Activated T-cell treated with anti-CD3 and anti-CD28 coated beads, Interleukin-2, amount 50 U/mL, for 1 hour (primary cell): ENCODE measurements at regions not wholly inside any gene's neighbourhood (a gene's known extent, or its start where the extent isn't known, plus 50 kb on each side); places are given as distances from the start of the nearest gene placed in this dataset.
"Not testable (repeated sequence)": the region's sequence is repeated elsewhere in the genome, so short reads cannot be mapped to it uniquely, and the experiment has no call there.

Experiments used
- DNase-seq: peaks from one replicate; pipeline ENCODE4 v3.0.0-alpha.2; 2020

DNA sequence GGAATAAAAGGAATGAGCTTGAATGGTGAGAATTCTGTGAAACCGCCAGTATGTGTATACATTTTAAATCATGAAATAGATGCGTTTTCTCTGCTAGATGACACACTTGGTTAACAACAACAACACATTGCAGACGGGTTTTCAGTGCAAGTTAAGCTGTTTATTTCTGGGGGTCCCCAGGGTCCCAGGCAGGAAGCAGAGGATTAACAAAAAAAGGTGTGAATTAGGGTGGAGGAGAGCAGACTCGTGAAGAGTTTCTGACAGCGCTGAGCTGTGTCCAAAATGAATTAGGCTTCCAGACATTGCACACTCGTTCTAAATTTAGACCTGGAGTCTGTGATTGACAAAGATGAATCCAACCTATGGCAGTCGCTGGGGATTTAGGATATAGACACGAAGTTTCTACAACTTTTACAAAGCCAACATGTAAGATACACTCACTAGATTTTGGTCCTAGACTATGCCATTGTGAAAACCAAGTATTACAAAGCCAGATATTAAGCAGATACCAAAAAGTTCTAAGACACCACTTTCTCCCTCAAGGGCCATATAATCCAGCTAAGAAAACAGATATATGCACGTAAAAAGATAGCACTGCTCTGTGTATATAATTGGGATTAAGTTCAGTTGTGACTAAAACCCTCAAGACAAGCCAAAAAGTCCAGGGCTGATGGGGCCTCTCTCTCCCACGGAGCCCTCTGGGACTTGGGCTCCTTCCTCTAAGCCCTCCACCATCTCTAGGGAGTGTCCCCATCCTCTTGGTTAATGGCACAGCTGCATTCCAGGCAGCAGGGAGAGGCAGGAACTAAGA lies 120.2 kb downstream of the ACAA2 start:
- DNase-seq = no peak

DNA sequence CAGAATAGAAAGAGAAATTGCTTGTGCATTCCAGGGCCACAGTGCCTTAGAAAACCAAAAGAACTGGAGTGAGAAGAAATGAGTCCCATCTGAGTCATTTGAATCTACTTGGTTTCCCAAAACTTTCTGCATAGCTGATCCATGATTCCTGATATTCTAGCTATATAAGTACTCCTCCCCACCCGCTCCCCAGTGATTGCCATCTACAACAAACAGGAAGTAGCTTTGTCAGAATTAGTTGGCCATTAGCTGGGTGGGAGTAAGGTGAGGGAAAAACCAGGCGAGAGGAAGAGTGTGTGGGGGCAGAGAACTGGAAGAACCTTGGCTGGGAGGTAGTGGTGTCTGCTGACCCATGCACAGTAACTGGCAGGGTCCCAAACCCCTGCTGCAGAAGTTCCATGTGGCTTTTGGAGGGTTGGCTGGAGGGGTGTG lies 122.1 kb downstream of the ACAA2 start:
- no peak for DNase-seq

DNA sequence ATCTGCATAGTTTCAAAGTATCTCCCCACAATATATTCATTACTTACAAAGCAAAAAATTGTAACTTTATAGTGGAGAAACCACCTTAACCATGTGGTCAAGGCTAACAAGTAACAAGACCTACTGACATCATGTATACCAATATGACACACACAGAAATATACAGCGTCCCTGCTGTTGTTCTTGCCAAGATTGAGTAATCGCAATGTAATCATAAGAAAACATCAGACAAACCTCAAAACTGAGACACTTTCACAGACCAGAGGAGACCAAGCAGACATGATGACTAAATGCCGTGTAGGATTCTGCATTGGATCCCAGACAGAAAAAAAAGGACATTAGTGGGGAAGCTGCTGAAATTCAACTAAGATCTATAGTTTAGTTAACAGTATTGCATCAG lies 123.0 kb downstream of the ACAA2 start:
- DNase-seq = no peak

DNA sequence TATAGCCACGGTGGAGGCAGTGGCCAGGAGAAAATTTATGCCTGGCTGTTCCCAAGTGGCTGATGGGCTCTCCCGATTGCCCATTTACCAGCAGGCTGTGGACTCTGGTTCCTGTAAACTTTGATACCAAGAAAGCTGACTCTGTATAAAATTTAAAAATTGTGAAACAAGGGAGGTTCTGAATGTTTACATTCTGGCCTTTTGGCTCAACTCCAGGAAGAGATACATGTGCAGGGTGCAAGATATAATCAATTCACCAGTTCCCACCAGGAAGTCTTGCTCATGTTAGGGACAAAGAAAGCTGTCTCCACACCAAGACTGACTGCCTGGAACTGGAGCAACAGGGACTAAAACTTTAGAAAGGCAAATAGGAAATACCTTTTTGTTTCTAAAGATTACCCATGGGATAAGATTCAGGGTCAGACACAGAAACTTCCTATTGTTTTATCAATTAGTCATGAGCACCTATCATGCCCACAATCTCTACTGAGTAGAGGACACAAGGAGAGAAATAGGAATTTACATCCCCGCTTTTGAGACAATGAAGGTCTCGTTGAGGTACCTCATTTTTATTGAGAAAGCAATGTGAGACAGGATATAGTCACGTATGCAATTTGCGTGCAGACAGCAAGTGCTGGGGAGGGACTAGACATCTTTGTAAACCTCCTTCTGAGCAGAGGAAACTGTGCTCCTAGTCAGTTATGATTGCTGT lies 123.5 kb downstream of the LIPG start:
- DNase-seq = no peak

DNA sequence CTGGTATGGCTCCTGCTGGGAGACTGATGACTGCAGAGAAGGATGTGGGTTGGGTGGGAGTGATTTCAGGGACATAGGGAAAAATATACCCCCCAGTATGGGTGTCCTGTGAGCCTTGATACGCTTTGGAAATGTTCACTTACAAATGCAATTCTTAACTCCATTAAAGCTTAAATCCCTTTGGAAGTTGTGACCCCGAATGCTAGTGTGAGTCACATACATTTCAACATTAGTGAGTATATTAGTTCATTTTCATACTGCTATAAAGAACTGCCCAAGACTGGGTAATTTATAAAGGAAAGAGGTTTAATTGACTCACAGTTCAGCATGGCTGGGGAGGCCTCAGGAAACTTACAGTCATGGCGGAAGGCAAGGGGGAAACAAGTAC lies 120.9 kb downstream of the LIPG start:
- not testable (repeated sequence) for DNase-seq

DNA sequence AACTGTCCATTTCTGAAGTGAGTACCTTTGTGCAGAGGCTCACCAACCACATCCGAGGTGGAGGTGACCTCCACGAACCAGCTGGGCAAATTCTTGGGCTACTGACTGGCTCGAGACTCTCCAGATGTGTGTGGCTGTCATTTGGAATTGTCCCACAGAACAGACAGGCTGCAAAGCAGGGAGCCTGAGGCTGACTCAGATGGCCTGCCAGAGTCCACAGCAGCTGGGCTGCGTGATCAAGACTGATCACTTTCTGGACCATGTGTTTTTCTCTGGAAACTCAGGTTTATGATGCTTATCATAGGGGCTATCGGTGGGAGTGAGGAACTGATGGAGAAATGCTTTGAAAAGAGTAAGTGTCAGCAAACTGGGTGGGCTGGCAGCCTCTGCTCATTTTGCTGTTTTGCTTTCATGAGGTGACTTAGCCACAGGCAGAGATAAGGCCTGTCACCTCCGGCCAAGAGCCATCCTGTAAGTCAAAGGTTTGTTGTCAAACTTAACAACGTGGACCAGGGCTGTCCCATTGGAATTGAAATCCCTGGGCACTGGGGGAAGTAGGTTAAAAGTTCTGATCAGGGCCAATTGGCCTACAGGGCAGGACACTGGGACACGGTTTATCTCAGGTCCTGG lies 120.4 kb downstream of the LIPG start:
- no peak for DNase-seq

DNA sequence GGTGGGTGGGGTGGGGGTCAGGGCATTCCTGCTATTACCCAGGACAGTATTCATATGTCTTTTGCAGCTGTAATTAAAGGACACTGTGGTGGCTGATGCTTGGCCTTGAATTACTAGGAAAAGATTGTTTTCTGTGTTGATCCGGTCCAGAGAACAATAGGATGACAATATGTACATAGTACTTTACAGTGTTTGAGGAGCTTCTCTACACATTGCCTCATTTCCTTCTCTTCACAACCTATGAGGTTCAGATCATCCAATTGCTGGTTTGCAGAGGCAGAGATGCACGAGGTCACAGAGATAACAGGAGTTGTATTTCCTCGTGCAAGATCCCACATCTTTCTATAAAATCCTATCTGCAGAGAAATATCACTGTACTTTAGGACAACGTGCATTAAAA lies 119.5 kb downstream of the LIPG start:
- DNase-seq = no peak

DNA sequence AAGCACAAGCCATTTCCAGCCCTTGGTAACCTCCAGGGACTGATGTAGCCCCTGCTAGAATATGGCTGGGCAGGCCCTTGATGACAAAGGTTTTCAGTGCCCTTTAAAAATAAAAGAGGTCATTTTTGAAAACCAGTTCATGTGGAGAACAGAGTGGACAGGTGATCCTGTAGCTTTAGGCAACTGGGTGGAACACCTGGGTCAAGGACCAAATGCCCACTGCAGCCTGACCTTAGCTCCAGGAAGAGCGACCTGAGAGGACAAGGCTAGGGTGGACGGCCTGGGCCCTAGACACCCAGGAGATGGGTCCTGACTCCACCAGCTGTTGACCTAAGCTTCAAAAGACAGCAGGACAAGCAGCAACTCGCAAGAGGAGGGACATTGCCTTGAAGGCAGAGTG lies 116.6 kb downstream of the LIPG start:
- no peak for DNase-seq

DNA sequence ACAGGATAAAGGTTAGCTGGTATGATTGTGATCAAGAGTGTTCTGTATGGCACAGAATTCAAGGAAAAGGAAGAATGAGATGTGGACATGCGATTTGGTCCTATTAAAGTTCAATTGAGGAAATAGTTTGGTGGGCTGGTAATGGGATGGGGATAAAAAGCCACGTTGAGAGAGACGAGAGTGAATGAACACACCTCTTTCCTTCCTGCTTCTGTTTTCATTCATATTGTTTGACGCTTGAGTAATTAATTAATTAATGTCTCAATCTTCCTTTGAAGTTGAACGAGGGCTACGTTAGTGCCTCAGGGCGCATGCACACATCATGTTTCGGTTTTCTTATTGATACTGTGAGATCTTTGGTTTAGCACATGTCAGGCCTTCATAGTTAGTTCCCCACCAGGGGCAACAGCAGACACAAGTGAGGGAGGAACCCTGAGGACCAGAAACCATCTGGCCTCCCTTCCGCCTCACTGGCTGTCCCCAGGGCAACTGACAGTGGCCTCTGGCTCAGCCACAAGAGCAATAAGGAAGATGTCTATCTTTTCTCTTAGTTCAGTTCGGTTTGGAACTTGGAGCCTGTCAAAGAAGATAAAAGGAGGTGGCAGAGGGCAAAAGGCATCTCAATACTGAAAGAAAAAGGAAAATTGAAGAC lies 116.0 kb downstream of the LIPG start:
- no peak for DNase-seq

DNA sequence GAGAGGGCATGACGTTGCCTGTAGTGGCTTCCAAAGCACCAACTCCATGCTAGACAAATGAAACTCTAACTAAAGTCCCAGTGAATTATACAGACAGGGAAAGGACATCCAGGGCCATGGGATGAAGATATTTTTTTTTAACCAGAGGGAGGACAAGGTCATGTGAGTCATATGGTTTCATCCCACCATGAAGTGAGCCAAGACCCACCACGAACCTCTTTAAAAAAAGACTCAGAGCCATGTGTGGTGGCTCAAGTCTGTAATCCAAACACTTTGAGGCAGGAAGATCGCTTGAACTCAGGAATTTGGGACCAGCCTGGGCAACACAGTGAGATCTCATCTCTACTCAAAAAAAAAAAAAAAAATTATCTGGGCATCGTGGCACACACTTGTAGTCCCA lies 115.2 kb downstream of the LIPG start:
- DNase-seq = no peak

DNA sequence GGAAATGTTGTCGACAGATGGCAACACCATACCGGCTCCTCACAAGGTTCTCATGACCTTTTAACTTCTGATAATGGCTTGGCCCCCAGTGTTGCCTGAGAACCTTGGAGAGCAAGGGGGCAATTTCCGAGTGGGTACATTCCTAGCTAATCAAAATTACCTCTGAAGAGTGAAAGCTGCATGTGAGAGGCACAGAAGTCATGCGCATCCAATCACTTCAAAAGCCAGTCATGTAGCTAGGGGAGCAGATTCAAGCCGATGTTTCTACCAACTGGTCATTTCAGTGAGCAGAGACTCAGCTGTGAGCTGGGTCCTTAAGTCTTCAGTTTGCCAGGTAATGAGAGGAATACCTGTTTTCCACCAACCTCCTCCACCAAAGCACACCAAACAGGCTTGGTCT lies 111.4 kb downstream of the LIPG start:
- DNase-seq = no peak

DNA sequence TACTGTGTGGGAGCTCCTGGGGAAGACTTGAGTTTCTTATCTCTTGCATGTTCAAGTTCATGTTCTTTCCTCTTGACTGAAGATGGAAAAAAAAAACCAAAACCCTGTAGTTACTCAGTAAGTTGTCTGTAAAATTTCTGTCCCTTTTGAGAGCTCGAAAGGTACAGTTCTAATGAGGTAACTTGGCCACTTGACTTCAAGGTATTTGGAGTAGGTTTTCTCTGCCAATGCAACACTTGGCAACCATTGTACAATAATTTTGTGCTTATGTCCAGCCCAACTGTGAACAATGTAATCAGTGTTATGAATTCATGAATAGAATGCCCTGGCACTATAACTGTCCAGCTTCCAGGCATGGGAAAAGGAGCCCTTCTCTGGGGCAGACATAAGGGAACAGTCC lies 111.0 kb downstream of the LIPG start:
- no peak for DNase-seq

DNA sequence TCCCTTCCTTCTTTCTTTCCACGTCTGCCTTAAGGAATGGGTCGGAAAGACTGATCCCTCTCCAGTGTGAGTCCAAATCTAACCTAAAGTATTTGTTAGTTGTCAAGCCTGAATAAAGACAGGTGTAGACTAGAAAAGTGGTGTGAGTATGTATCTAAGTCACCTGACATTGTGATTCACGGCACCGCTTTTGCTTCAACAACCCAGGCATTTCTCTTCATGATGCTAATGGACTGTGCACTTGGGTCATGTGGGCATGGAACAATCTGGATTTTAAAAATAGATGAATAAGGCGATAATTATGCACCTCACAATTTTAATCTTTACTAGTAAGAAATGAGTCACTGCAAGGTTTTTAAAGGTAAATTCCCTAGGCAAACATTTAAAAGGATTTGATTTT lies 107.5 kb downstream of the LIPG start:
- no peak for DNase-seq

DNA sequence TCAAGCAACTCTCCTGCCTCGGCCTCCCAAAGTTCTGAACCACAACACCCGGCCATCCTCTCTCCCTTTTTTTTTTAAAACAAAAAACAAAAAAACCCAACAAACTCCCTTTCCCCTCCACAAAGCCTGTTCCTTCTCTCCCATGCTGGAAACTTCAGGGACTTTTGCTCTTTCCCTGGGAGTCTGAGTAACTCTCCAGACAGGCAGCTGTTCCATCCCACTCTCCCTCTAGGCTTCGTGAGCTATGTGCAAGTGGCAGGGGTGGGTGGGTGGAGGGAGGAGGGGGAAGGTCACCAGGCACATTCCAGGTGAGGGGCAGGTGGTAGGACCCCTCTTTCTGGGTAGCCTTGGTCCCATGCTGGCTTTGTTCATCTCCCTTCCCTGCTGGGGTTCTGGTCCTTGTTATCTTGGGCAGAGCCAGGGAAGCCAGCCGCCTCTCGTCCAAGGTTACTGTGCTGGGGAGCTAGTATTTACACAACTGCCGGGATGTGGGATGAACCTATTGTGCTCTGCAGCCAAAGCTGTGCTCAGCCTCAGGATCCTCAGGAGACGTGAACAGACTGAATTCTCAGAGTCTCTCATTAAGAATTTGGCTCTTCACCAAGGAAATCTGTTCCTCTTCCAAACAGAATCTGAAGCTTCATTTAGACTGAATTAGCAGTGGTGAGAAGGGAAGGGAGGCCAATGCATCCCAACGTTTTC lies 106.9 kb downstream of the LIPG start:
- no peak for DNase-seq

DNA sequence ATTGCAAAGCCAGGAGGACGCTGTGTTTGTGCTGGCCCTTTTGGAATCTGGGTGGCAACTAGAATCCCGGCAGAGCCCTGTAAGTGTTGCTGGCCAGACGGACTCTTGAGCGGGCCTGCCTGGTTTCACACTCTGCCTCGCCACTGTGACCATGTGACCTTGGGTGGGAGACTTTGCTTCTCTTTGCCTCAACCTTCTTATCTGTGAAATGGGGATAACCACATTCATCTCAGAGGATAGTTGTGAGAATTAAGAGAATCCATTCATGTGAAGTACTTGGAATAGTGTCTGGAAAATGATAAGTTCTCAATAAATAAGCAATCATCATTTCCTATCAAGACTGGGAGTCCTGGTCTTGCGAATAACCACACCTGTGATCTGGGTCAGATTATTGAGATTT lies 105.6 kb downstream of the LIPG start:
- DNase-seq = no peak

DNA sequence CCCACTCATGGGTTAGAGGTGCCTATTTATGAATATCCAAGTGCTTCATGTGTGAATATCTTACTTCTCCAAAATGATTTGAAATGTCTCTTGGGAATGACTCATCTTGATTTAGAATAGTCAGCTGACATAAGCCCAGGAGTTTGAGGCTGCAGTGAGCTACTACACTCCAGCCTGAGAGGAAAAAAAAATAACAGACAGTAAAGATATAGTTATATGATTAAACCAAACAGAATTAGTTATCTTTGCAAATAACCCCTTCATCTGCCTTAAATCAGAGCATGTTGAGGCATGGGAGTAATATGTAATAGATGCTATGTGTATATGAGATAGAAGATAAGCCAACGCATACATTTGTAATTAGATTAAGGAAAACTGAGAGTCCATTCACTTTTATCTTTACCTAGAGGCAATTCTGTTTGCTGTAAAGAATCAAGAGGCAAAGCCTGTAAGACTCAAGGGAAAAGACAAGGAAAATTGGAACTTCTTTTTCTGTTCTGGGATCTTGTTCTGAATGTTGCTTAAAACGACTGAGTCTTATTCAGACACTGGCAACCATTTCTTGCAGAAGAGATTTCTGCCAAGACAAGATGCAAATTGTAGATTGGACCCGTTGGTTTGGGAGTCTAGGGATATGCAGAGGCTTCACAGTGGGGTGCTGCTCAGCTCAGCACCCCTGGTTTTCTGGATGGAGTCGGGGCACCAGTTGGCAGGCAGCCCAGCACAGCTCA lies 104.4 kb downstream of the LIPG start:
- no peak for DNase-seq

DNA sequence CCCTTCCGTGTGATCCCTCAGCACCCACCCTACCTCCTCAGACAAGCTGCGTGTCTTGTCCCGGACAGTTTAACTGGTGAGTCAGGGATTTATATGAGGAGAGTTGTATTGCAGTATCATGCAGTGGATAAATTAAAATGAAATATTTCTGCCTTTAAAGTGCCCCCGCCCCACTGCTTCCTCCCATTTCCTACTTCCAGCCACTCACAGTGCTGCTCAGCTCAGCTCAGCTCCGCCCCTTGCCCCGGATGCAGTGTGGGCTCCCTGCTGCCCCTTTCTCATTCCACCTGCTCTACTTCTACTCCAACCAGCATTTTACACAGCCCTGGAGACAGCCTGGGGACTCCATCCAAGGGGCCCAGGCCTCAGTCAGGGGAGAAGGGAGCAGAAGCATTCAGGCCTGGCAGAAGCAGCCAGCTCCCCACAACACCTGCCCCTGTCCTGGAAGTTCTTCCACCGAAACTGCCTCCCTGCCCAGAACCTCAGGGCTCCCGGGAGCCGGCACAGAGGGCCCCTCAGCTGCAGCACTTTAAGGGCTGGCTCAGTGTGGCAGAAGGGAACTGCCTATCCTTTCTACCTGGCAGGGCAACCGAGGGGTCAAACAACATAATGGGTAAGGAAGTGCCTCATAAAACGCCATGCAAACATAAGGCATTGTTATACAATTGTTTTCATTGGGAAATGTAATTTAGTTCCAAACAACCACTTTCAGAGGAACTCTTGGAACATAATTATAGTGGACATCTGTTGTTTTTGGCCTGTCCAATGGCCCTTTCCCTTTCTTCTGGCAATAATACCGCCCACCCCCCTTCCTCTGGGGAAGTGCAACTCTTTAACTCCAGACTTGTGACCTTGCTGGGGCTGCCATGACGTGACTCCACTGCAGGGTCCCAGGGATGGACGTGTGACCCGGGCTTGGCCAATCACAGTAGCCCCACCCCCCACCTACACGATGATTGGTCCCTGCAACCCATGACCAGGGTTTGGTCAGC lies 102.3 kb downstream of the LIPG start:
- DNase-seq = no peak

DNA sequence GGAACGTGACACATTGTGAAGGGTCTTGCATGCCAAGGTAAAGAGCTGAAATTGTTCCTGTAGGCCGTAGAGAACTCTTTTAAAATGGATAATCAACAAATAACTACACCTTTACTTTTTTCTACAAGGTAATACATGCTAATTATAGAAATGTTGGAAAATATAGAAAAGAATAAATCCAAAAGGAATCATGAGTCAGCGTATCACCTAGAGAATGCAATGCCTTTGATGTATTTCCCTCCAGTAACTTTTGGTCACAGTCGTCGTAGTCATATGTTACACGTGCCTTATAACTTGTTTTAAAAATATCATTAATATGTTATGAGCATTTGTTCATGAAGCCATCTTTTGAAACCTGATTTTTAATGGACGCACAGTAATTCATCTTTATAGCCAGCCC lies 100.6 kb downstream of the LIPG start:
- no peak for DNase-seq

DNA sequence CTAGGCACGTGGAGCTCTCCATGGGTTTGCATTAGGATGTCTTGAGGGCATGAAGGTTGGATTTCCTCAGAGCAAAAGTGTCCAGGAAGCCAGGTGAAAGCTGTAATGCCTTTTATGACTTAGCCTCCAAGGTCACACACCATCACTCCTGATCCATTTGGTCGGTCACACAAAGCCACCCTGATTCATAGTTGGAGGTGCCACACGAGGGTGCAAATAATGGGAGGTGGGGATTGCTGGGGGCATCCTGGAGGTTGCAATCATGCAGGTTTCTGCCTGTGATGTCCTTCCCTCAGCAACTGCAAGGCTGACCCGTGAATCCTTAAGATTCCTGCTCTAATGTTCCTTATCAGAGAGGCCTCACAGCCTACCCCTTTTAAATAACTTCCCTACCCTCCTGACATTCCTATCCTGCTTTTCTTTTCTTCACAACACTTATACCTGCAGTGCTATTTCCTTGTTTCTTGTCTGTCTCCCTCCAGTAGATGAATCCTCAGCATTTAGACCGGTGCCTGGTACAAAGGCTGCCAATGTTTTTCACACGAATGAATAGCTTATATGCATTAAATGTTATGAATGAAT lies 97.1 kb downstream of the LIPG start:
- DNase-seq = no peak

DNA sequence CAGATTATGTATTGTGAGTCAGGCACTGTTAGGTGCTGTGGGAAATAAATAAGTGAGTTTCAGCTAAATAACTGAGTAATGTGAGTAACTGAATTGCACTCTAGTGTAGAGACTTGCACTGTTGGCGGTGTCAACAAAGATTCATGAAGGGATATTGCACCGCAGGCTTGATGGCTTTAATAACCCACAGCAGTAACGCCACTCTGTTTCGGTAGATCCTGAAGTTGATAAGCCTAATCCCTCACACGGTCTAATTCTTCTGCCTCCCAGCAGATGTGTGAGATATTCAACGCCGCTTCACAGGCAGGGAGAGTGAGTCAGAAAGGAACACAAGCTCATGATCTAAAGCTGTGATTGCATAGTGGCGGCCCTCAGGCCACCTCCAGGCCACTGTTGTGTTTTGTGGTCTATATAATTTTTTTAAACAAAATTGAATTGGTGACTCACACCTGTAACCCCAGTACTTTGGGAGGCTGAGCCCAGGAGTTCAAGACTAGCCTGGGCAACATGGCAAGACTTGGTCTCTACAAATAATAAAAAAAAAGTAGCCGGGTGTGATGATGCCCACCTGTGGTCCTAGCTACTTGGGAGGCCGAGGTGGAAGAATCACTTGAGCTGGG lies 94.3 kb downstream of the LIPG start:
- no peak for DNase-seq
